Right atrium auricular region (tissue), 2 donors: ENCODE measurements at regions not wholly inside any gene's neighbourhood (a gene's known extent, or its start where the extent isn't known, plus 50 kb on each side); places are given as distances from the start of the nearest gene placed in this dataset.

Experiments
- DNase-seq: peaks from one replicate; pipeline ENCODE4 v3.0.0-alpha.2; 2019; ENCODE audit warnings: low spot score
- H3K27ac ChIP-seq, 2 donors: fragments of 200-600 bp; sonication (generic); 1 replicate in 1 of 2; 2 replicates in 1 of 2; pipeline ENCODE4 v1.5.1; 2016 to 2019
- H3K27me3 ChIP-seq, 2 donors: fragments of 200-600 bp; sonication (generic); one replicate each; pipeline versions ENCODE4 v1.5.1 to v1.6.0; 2017 to 2019
- H3K36me3 ChIP-seq: fragments of 200-600 bp; sonication (generic); one replicate; pipeline ENCODE4 v1.5.1; 2016
- H3K4me1 ChIP-seq, 2 donors: fragments of 200-600 bp; sonication (generic); one replicate each; pipeline versions ENCODE4 v1.5.1 to v1.6.0; 2017 to 2019
- H3K4me3 ChIP-seq, 2 donors: fragments of 200-600 bp; sonication (generic); 1 replicate in 1 of 2; 2 replicates in 1 of 2; pipeline ENCODE4 v1.5.1; 2017 to 2019; ENCODE audit warnings: mild to moderate bottlenecking in 1 of 2, moderate library complexity in 1 of 2
- H3K9me3 ChIP-seq, 2 donors: fragments of 200-600 bp; sonication (generic); one replicate each; pipeline ENCODE4 v1.5.1; 2019
- TF ChIP-seq, protein P1 (sequence below), 2 donors: fragments of 200-600 bp; sonication (generic); IDR thresholded peaks; one replicate each; pipeline ENCODE4 v1.5.1; 2019; ENCODE audit warnings: antibody characterized with exemption in 2 of 2

DNA sequence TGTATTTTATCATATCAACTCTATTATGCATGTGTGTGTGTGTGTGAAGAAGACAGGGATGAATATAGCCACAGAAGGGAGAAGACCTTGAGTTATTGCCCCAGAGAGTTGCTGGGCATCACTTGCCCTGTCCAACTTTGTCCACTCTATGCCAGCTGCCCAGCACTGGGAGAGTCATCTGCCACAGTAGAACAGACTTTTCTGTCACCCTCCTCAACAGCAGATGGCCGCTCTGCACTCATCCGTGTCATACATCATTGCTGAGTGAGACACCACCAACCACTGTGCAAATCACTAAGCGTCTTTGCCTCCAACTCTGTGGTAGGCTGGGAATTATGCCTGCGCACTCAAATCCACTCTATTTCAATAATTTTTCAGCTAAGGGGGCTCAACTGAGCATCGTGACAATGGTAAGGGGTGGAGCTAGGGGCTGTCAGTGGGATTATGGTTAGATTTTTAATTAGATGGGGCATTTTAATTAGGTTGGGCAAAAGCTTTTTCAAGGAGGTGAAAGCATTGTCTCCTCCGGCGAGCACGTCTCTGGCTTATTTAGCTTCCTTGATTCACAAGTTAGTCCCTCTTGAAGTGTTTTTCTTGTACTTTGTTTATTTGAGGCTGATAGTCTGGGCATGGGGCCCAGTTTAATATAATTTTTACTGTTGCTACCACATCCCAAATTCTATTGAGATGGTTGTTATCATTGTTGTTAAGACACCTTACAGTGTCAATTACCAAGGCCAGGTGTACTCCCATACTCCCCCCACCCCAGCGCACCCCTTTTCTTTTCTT is 100.1 kb upstream of the KLF3 start:
- no peaks in the 10 kb centered on the region for H3K36me3 ChIP-seq
- TF ChIP-seq, protein P1, sequence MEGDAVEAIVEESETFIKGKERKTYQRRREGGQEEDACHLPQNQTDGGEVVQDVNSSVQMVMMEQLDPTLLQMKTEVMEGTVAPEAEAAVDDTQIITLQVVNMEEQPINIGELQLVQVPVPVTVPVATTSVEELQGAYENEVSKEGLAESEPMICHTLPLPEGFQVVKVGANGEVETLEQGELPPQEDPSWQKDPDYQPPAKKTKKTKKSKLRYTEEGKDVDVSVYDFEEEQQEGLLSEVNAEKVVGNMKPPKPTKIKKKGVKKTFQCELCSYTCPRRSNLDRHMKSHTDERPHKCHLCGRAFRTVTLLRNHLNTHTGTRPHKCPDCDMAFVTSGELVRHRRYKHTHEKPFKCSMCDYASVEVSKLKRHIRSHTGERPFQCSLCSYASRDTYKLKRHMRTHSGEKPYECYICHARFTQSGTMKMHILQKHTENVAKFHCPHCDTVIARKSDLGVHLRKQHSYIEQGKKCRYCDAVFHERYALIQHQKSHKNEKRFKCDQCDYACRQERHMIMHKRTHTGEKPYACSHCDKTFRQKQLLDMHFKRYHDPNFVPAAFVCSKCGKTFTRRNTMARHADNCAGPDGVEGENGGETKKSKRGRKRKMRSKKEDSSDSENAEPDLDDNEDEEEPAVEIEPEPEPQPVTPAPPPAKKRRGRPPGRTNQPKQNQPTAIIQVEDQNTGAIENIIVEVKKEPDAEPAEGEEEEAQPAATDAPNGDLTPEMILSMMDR (IDR thresholded peaks at IDR 0.05) = no peak
- no peaks in the 10 kb centered on the region for H3K9me3 ChIP-seq
- peaks cover 0 to 31% of the 10 kb centered on the region in 2 donors for H3K4me1 ChIP-seq
- no peaks in the 10 kb centered on the region for H3K27me3 ChIP-seq
- no peak overlapping the region for H3K4me3 ChIP-seq
- H3K27ac ChIP-seq = no peak overlapping the region
- no peak for DNase-seq

DNA sequence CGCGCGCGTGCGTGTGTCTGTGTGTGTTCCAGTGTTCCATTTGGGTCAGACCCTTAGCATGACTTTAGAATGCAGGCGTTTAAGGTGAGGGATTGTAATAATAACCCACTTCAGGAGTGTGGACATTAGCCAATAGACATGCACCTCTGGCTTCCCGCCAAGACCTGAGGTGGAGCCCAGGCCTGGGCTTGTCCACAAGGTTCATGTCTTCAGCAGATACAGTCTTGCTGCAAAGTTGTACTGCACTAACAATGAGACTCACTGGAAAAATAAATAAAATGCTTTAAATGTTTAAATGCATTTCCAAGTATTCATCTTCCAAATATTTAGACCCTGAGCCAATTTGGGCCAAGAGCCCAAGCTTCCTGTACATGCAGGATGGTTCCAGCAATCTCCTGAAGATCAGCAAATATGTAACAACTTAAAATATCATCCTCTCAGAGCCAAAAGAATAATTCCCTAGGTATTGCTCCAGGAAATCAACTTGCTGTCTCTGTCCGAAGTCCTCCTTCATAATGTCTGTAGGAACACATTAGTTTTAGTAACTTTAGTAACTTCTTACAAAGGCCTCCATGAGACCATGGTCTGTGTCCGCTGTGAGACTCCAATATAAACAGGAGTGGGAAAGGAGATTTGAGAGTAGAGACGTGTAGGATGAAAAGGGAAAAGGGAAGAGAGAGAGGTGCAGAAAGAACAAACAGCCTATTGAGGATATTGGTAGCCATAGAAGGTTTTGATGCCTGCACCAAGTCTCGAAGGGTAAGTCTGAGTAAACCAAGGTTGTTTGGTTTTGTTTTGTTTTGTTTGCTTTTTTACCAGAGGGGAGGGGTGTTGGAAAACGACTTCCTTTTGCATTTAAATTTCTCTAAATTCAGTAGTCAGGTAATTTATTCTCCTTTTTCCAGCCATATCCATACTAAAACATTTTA is 98.5 kb upstream of the KLF3 start:
- Histone ChIP-seq H3K4me3 (no peak overlapping the region), H3K4me1 (peaks cover 0 to 31% of the 10 kb centered on the region in 2 donors), H3K27ac (peak overlapping the region in 1 of 2 donors; percentile 16), H3K9me3 (no peaks in the 10 kb centered on the region), H3K36me3 (no peaks in the 10 kb centered on the region), H3K27me3 (no peaks in the 10 kb centered on the region)
- TF ChIP-seq, protein P1 (IDR thresholded peaks at IDR 0.05) = no peak
- no peak for DNase-seq

DNA sequence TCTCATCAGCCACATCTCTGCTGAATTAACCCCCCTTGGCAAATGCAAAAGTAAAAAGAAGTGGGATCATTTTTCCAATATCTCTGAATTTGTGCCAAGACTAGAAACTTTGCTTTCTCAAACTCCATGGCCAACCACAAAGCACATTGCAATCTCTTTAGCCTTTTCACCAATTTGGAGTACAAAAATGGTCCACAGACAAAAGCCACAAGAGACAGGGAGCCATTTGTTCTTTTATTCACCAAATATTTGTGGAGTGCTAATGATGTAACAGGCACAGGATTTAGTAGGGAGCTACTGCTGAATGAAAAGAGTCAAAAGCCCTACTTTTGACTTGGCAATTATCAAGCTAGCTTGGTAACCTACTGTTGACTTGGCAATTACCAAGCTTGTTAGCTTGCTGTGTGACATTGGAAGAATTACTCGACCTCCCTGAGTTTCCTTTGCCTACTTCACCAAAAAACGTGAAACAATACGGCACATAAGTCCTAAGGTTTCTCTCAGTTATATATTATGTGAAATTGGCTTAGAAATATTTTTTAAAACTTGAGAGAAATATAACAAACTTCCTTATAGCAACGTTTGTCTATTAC is 97.1 kb upstream of the KLF3 start:
- Histone ChIP-seq H3K4me3 (no peak overlapping the region), H3K27me3 (no peaks in the 10 kb centered on the region), H3K4me1 (peaks cover 0 to 30% of the 10 kb centered on the region in 2 donors), H3K27ac (no peak overlapping the region), H3K36me3 (no peaks in the 10 kb centered on the region), H3K9me3 (no peaks in the 10 kb centered on the region)
- TF ChIP-seq, protein P1 (IDR thresholded peaks at IDR 0.05) = no peak
- no peak for DNase-seq

DNA sequence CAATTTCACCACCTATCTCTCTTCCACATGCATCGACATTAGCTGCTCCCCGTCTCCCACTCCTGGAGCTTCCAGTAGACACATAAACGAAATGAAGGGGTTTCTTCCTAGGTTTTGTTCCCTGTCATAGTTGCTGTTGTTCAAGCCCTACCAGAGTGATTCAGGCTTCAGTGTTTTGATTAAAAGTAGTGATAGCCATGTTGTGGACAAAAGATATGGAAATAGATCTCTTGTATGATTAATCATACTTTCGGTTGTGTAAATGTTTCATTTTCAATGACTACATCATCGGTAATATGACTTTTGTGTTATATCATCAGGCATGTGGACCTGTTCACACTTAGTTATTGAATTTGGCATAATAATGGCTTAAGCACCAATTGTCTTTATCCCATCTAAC is 96.5 kb upstream of the KLF3 start:
- TF ChIP-seq, protein P1 (IDR thresholded peaks at IDR 0.05) = no peak
- Histone ChIP-seq H3K4me3 (no peak overlapping the region), H3K4me1 (peaks cover 0 to 24% of the 10 kb centered on the region in 2 donors)

DNA sequence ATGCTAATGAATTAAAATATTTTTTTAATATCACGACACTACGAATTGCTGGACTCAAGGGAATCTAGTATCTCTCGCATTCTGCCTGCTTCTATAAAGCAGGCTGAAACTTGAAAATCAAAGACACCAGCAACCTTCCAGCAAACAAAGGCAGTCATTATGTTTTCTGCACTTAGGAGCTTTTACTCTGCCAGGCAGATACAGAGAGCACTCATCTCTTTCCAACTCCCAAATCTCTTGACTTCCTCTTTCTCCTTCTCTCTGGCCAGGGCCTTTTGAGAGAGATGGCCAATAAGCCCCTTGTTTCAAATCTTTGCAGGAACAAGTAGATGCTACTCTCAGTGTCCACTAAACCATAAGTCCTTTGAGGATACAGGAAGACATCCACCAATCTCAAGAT is 95.2 kb upstream of the KLF3 start:
- Histone ChIP-seq H3K9me3 (no peaks in the 10 kb centered on the region), H3K36me3 (no peaks in the 10 kb centered on the region), H3K27me3 (no peaks in the 10 kb centered on the region), H3K4me3 (no peak overlapping the region), H3K4me1 (peaks cover 0 to 18% of the 10 kb centered on the region in 2 donors), H3K27ac (no peak overlapping the region)
- no peak for DNase-seq
- TF ChIP-seq, protein P1 (IDR thresholded peaks at IDR 0.05) = no peak

More for the DNA sequence above, 96.5 kb upstream of the KLF3 start:
- no peaks in the 10 kb centered on the region for H3K27me3 ChIP-seq
- no peak for DNase-seq
- H3K9me3 ChIP-seq = no peaks in the 10 kb centered on the region
- no peak overlapping the region for H3K27ac ChIP-seq
- H3K36me3 ChIP-seq = no peaks in the 10 kb centered on the region
